HEK293 (cell line): ENCODE measurements at regions not wholly inside any gene's neighbourhood (a gene's known extent, or its start where the extent isn't known, plus 50 kb on each side); places are given as distances from the start of the nearest gene placed in this dataset.

Experiments used
- CTCF ChIA-PET: fragments of 350-600 bp; formaldehyde crosslinking; extraction: SDS; loops from one replicate; lab custom pipeline; 2021; ENCODE audit warnings: antibody characterized with exemption; lab: Yijun Ruan, JAX
- POLR2A ChIA-PET: fragments of 300-600 bp; formaldehyde crosslinking; extraction: SDS; loops from one replicate; lab custom pipeline; 2020; ENCODE audit warnings: antibody characterized with exemption, inconsistent platforms; lab: Yijun Ruan, JAX
- H3K27ac ChIP-seq: fragments of 200-500 bp; sonication (Bioruptor generic); 2 replicates; pipeline ENCODE4 v1.5.1; 2014; ENCODE audit warnings: low read depth, low read length, control low read depth, inconsistent platforms; ENCODE audit errors: extremely low read depth
- H3K36me3 ChIP-seq, 2 experiments: fragments of 200-500 bp in 1 of 2; sonication (Bioruptor generic) in 1 of 2; 1 replicate in 1 of 2; 2 replicates in 1 of 2; pipeline ENCODE4 v1.5.1; 2014 to 2017; ENCODE audit warnings: inconsistent platforms in 2 of 2, low read length in 2 of 2; ENCODE audit not compliant: control insufficient read depth in 2 of 2, insufficient read depth in 1 of 2
- H3K4me1 ChIP-seq: fragments of 200-500 bp; sonication (Bioruptor generic); 2 replicates; pipeline ENCODE4 v1.5.1; 2014; ENCODE audit warnings: mild to moderate bottlenecking, low read length, inconsistent platforms; ENCODE audit not compliant: control insufficient read depth, insufficient read depth
- H3K4me3 ChIP-seq: 2 replicates; pipeline ENCODE4 v1.5.1; 2011; ENCODE audit warnings: low read depth, mild to moderate bottlenecking, control low read depth, low read length, moderate library complexity
- H3K9me3 ChIP-seq: fragments of 200-500 bp; sonication (Bioruptor generic); 2 replicates; pipeline ENCODE4 v1.5.1; 2014; ENCODE audit warnings: low read depth, low read length, inconsistent platforms; ENCODE audit not compliant: control insufficient read depth, insufficient read depth
- FEZF1 ChIP-seq: fragments of 450-650 bp; formaldehyde crosslinking; IDR thresholded peaks from 2 replicates; pipeline ENCODE4 v1.5.1; 2016; ENCODE audit warnings: missing biosample characterization, missing genetic modification characterization
- GFI1B ChIP-seq: fragments of 450-650 bp; formaldehyde crosslinking; IDR thresholded peaks from 2 replicates; pipeline ENCODE4 v1.5.1; 2016; ENCODE audit warnings: missing biosample characterization, missing genetic modification characterization
- HOXD13 ChIP-seq: sonication (generic); formaldehyde crosslinking; IDR thresholded peaks from 2 replicates; pipeline ENCODE4 v1.8.0; 2022; ENCODE audit warnings: missing genetic modification reagents, borderline replicate concordance
- PATZ1 ChIP-seq: fragments of 450-650 bp; formaldehyde crosslinking; IDR thresholded peaks from 2 replicates; pipeline ENCODE4 v1.5.1; 2016; ENCODE audit warnings: missing biosample characterization, missing genetic modification characterization
- PBX3 ChIP-seq: sonication (generic); formaldehyde crosslinking; IDR thresholded peaks from 2 replicates; pipeline ENCODE4 v1.8.1; 2022; ENCODE audit warnings: mild to moderate bottlenecking, moderate library complexity, missing genetic modification reagents
- RBAK ChIP-seq: fragments of 450-650 bp; formaldehyde crosslinking; IDR thresholded peaks from 2 replicates; pipeline ENCODE4 v1.5.1; 2016; ENCODE audit warnings: missing biosample characterization, missing genetic modification characterization
- REPIN1 ChIP-seq: fragments of 450-650 bp; formaldehyde crosslinking; IDR thresholded peaks from 2 replicates; pipeline ENCODE4 v1.5.1; 2017; ENCODE audit warnings: missing biosample characterization, missing genetic modification characterization, low read depth
- WT1 ChIP-seq: fragments of 450-650 bp; formaldehyde crosslinking; IDR thresholded peaks from 2 replicates; pipeline ENCODE4 v1.5.1; 2016; ENCODE audit warnings: missing biosample characterization, missing genetic modification characterization
- ZBTB20 ChIP-seq: fragments of 450-650 bp; formaldehyde crosslinking; IDR thresholded peaks from 2 replicates; pipeline ENCODE4 v1.5.1; 2016; ENCODE audit warnings: missing biosample characterization, missing genetic modification characterization
- ZNF114 ChIP-seq: fragments of 450-650 bp; formaldehyde crosslinking; IDR thresholded peaks from 2 replicates; pipeline ENCODE4 v1.5.0; 2017; ENCODE audit warnings: missing biosample characterization, missing genetic modification characterization
- ZNF223 ChIP-seq: fragments of 450-650 bp; formaldehyde crosslinking; IDR thresholded peaks from 2 replicates; pipeline ENCODE4 v1.5.1; 2016; ENCODE audit warnings: missing biosample characterization, missing genetic modification characterization
- ZNF280D ChIP-seq: fragments of 450-650 bp; formaldehyde crosslinking; IDR thresholded peaks from 2 replicates; pipeline ENCODE4 v1.5.1; 2016; ENCODE audit warnings: missing biosample characterization, missing genetic modification characterization
- ZNF416 ChIP-seq: fragments of 450-650 bp; formaldehyde crosslinking; IDR thresholded peaks from 2 replicates; pipeline ENCODE4 v1.5.1; 2016; ENCODE audit warnings: missing biosample characterization, missing genetic modification characterization
- ZNF473 ChIP-seq: fragments of 450-650 bp; formaldehyde crosslinking; IDR thresholded peaks from 2 replicates; pipeline ENCODE4 v1.5.1; 2017; ENCODE audit warnings: missing biosample characterization, missing genetic modification characterization
- ZNF501 ChIP-seq: fragments of 450-650 bp; formaldehyde crosslinking; IDR thresholded peaks from 2 replicates; pipeline ENCODE4 v1.5.1; 2016; ENCODE audit warnings: missing biosample characterization, missing genetic modification characterization
- ZNF548 ChIP-seq: fragments of 450-650 bp; formaldehyde crosslinking; IDR thresholded peaks from 2 replicates; pipeline ENCODE4 v1.5.1; 2016; ENCODE audit warnings: missing biosample characterization, missing genetic modification characterization
- ZNF549 ChIP-seq: fragments of 450-650 bp; IDR thresholded peaks from 2 replicates; pipeline ENCODE4 v1.5.1; 2018; ENCODE audit warnings: missing biosample characterization, missing genetic modification characterization, mild to moderate bottlenecking, inconsistent platforms, moderate library complexity
- ZNF555 ChIP-seq: fragments of 450-650 bp; formaldehyde crosslinking; conservative IDR thresholded peaks from 2 replicates; pipeline ENCODE4 v1.5.1; 2017; ENCODE audit warnings: missing biosample characterization, mild to moderate bottlenecking, missing genetic modification characterization, inconsistent platforms
- ZNF558 ChIP-seq: fragments of 450-650 bp; formaldehyde crosslinking; IDR thresholded peaks from 2 replicates; pipeline ENCODE4 v1.5.1; 2016; ENCODE audit warnings: missing biosample characterization, missing genetic modification characterization
- ZNF639 ChIP-seq: fragments of 450-650 bp; formaldehyde crosslinking; IDR thresholded peaks from 2 replicates; pipeline ENCODE4 v1.5.1; 2016; ENCODE audit warnings: missing biosample characterization, missing genetic modification characterization
- ZNF704 ChIP-seq: fragments of 450-650 bp; formaldehyde crosslinking; IDR thresholded peaks from 2 replicates; pipeline ENCODE4 v1.5.1; 2016; ENCODE audit warnings: missing biosample characterization, missing genetic modification characterization
- ZNF792 ChIP-seq: fragments of 450-650 bp; formaldehyde crosslinking; IDR thresholded peaks from 2 replicates; pipeline ENCODE4 v1.5.1; 2016; ENCODE audit warnings: missing biosample characterization, missing genetic modification characterization
- ZSCAN16 ChIP-seq: fragments of 450-650 bp; formaldehyde crosslinking; IDR thresholded peaks from 2 replicates; pipeline ENCODE4 v1.5.1; 2016; ENCODE audit warnings: missing biosample characterization, missing genetic modification characterization
- ZSCAN30 ChIP-seq: fragments of 450-650 bp; IDR thresholded peaks from 2 replicates; pipeline ENCODE4 v1.5.1; 2018; ENCODE audit warnings: missing biosample characterization, mild to moderate bottlenecking, missing genetic modification characterization, moderate library complexity

GRCh38 chr2:167900435-167901114 is 346.8 kb downstream of the STK39 start:
- no peaks in the 10 kb centered on the region for H3K4me1 ChIP-seq
- POLR2A ChIA-PET = no interaction called here
- CTCF ChIA-PET = no interaction called here

GRCh38 chr2:167898340-167898739 is 349.1 kb downstream of the STK39 start:
- H3K4me1 ChIP-seq = no peaks in the 10 kb centered on the region
- ChIA-PET POLR2A (no interaction called here), CTCF (interaction anchor here (0.5 to 1.2 kb wide), 2 partner anchors 221 to 611 kb away, joined by 3 to 4 read pairs; no protein-coding TSS in a partner anchor)
- H3K9me3 ChIP-seq = no peaks in the 10 kb centered on the region
- no peak overlapping the region for H3K4me3 ChIP-seq
- H3K36me3 ChIP-seq = no peaks in the 10 kb centered on the region
- H3K27ac ChIP-seq = no peak overlapping the region
- no peak for TF ChIP-seq ZNF114 (tag by site-specific recombination)
- TF ChIP-seq, all 188 proteins: peak for 0

More at GRCh38 chr2:167900435-167901114, 346.8 kb downstream of the STK39 start:
- Histone ChIP-seq H3K36me3 (no peaks in the 10 kb centered on the region), H3K27ac (no peak overlapping the region), H3K9me3 (no peaks in the 10 kb centered on the region), H3K4me3 (no peak overlapping the region)
- TF ChIP-seq ZNF555 (tag by site-specific recombination) (no peak), FEZF1 (no peak), ZBTB20 (tag by site-specific recombination) (no peak), ZNF558 (tag by site-specific recombination) (no peak), HOXD13 (CRISPR knock-in tag) (no peak), ZNF473 (tag by site-specific recombination) (no peak), REPIN1 (no peak), PBX3 (CRISPR knock-in tag) (no peak), RBAK (tag by site-specific recombination) (no peak), ZNF548 (no peak), GFI1B (tag by site-specific recombination) (no peak)

- H3K9me3 ChIP-seq = no peaks in the 10 kb centered on the region
- ChIA-PET POLR2A (no interaction called here), CTCF (no interaction called here)
- no peak overlapping the region for H3K27ac ChIP-seq
- no peaks in the 10 kb centered on the region for H3K36me3 ChIP-seq
- H3K4me3 ChIP-seq = no peak overlapping the region
- no peaks in the 10 kb centered on the region for H3K4me1 ChIP-seq
- TF ChIP-seq ZNF792 (tag by site-specific recombination) (no peak), WT1 (no peak), ZNF416 (tag by site-specific recombination) (no peak), ZNF549 (tag by site-specific recombination) (no peak), ZNF548 (no peak), ZNF223 (tag by site-specific recombination) (no peak), ZNF704 (no peak), GFI1B (tag by site-specific recombination) (no peak), ZSCAN30 (tag by site-specific recombination) (no peak), ZNF639 (tag by site-specific recombination) (no peak), PATZ1 (tag by site-specific recombination) (no peak), ZSCAN16 (no peak), ZNF280D (tag by site-specific recombination) (no peak), ZNF501 (no peak)
Observed at GRCh38 chr2:167891841-167892240, 355.6 kb downstream of the STK39 start.
